NCI-H2196 (cell line): ENCODE measurements at regions not wholly inside any gene's neighbourhood (a gene's known extent, or its start where the extent isn't known, plus 50 kb on each side); places are given as distances from the start of the nearest gene placed in this dataset.
"Not testable (repeated sequence)": the region's sequence is repeated elsewhere in the genome, so short reads cannot be mapped to it uniquely, and the experiment has no call there.

Experiments used
- DNase-seq: peaks from one replicate; lab custom pipeline; 2025; ENCODE audit not compliant: unreplicated experiment; lab: John Stamatoyannopoulos, UW

GRCh38 chrX:73963682-73964081 lies 111.2 kb upstream of the XIST start:
- no peak for DNase-seq

GRCh38 chrX:73962948-73963347 lies 110.4 kb upstream of the XIST start:
- DNase-seq, result no peak

GRCh38 chrX:73961867-73962266 lies 109.4 kb upstream of the XIST start:
- not testable (repeated sequence) for DNase-seq

- DNase-seq, result no peak
These were observed 92.0 kb upstream of the XIST start for GRCh38 chrX:73944563-73944908.

GRCh38 chrX:73943693-73944562 lies 91.4 kb upstream of the XIST start:
- peak; percentile 70 for DNase-seq

GRCh38 chrX:73940893-73941470 lies 88.5 kb upstream of the XIST start:
- no peak for DNase-seq

GRCh38 chrX:73937843-73938242 lies 85.3 kb upstream of the XIST start:
- DNase-seq, result not testable (repeated sequence)

- DNase-seq, result no peak
These were observed 80.0 kb upstream of the XIST start for GRCh38 chrX:73932522-73932921.

GRCh38 chrX:73930300-73930699 lies 77.8 kb upstream of the XIST start:
- DNase-seq, result no peak

GRCh38 chrX:73922856-73923455 lies 70.4 kb upstream of the XIST start:
- no peak for DNase-seq

GRCh38 chrX:73916931-73917667 lies 64.6 kb upstream of the XIST start:
- no peak for DNase-seq

GRCh38 chrX:73916489-73916888 lies 64.0 kb upstream of the XIST start:
- no peak for DNase-seq

GRCh38 chrX:73914792-73915191 lies 62.3 kb upstream of the XIST start:
- not testable (repeated sequence) for DNase-seq

GRCh38 chrX:73913580-73913979 lies 61.1 kb upstream of the XIST start:
- DNase-seq, result no peak

GRCh38 chrX:73911946-73912345 lies 59.4 kb upstream of the XIST start:
- not testable (repeated sequence) for DNase-seq

GRCh38 chrX:73905749-73906374 lies 53.3 kb upstream of the XIST start:
- DNase-seq, result not testable (repeated sequence)

- DNase-seq, result no peak
These were observed 51.4 kb upstream of the XIST start for GRCh38 chrX:73903941-73904340.
